CD4-positive, alpha-beta T cell treated with Interleukin-4 for 4 hours (primary cell): ENCODE measurements at regions not wholly inside any gene's neighbourhood (a gene's known extent, or its start where the extent isn't known, plus 50 kb on each side); places are given as distances from the start of the nearest gene placed in this dataset.
A peak's percentile ranks its signal among the peaks of the same experiment; 100 is the strongest.

Experiments used
- DNase-seq: peaks from one replicate; pipeline ENCODE4 v3.0.0-alpha.2; 2020

GRCh38 chr5:117461403-117461802 is 886.8 kb upstream of the SEMA6A start:
- DNase-seq = no peak

- DNase-seq = no peak
Observed at GRCh38 chr5:117457656-117458055, 883.0 kb upstream of the SEMA6A start.

- DNase-seq = no peak
Observed at GRCh38 chr5:117456866-117457470, 882.3 kb upstream of the SEMA6A start.

- no peak for DNase-seq
Observed at GRCh38 chr5:117455236-117456233, 880.9 kb upstream of the SEMA6A start.

- DNase-seq = peak; percentile 54
Observed at GRCh38 chr5:117454716-117455212, 880.1 kb upstream of the SEMA6A start.

- no peak for DNase-seq
Observed at GRCh38 chr5:117436846-117437245, 862.2 kb upstream of the SEMA6A start.

GRCh38 chr5:117435203-117435602 is 860.6 kb upstream of the SEMA6A start:
- DNase-seq = no peak

- no peak for DNase-seq
Observed at GRCh38 chr5:117434254-117434653, 859.6 kb upstream of the SEMA6A start.

GRCh38 chr5:117433818-117434217 is 859.2 kb upstream of the SEMA6A start:
- DNase-seq = no peak

- DNase-seq = no peak
Observed at GRCh38 chr5:117431091-117431490, 856.5 kb upstream of the SEMA6A start.

- no peak for DNase-seq
Observed at GRCh38 chr5:117425163-117425562, 850.5 kb upstream of the SEMA6A start.

GRCh38 chr5:117424559-117424958 is 849.9 kb upstream of the SEMA6A start:
- DNase-seq = no peak

GRCh38 chr5:117417501-117417900 is 842.9 kb upstream of the SEMA6A start:
- no peak for DNase-seq

- no peak for DNase-seq
Observed at GRCh38 chr5:117414926-117415325, 840.3 kb upstream of the SEMA6A start.

GRCh38 chr5:117411701-117412100 is 837.1 kb upstream of the SEMA6A start:
- no peak for DNase-seq

- DNase-seq = no peak
Observed at GRCh38 chr5:117405197-117405596, 830.6 kb upstream of the SEMA6A start.

- DNase-seq = no peak
Observed at GRCh38 chr5:117394506-117395157, 820.0 kb upstream of the SEMA6A start.

- DNase-seq = no peak
Observed at GRCh38 chr5:117393125-117393524, 818.5 kb upstream of the SEMA6A start.

- DNase-seq = no peak
Observed at GRCh38 chr5:117380316-117380715, 805.7 kb upstream of the SEMA6A start.

- no peak for DNase-seq
Observed at GRCh38 chr5:117379521-117379920, 804.9 kb upstream of the SEMA6A start.

GRCh38 chr5:117376748-117377147 is 802.1 kb upstream of the SEMA6A start:
- DNase-seq = no peak

- no peak for DNase-seq
Observed at GRCh38 chr5:117359895-117360294, 785.3 kb upstream of the SEMA6A start.

GRCh38 chr5:117357886-117358285 is 783.3 kb upstream of the SEMA6A start:
- no peak for DNase-seq

GRCh38 chr5:117347280-117347679 is 772.7 kb upstream of the SEMA6A start:
- DNase-seq = no peak
